OCI-LY1 (cell line): ENCODE measurements at regions not wholly inside any gene's neighbourhood (a gene's known extent, or its start where the extent isn't known, plus 50 kb on each side); places are given as distances from the start of the nearest gene placed in this dataset.

ENCODE experiments used
- H2AFZ ChIP-seq: fragments of 200-600 bp; sonication (generic), shearing (Covaris generic); 2 replicates; pipeline ENCODE4 v1.6.0; 2014; ENCODE audit warnings: antibody characterized with exemption, mild to moderate bottlenecking, low read length
- H3F3A ChIP-seq: fragments of 200-600 bp; sonication (generic), shearing (Covaris generic); 2 replicates; pipeline ENCODE4 v1.6.0; 2014; ENCODE audit warnings: mild to moderate bottlenecking, antibody characterized with exemption, low read length, moderate library complexity; ENCODE audit not compliant: insufficient read depth
- H3K27ac ChIP-seq: fragments of 200-600 bp; sonication (generic); 2 replicates; pipeline ENCODE4 v1.5.1; 2014; ENCODE audit warnings: low read length, mixed run types, mild to moderate bottlenecking, low read depth; ENCODE audit not compliant: poor library complexity, severe bottlenecking
- H3K27me3 ChIP-seq: fragments of 200-600 bp; sonication (generic); 2 replicates; pipeline ENCODE4 v1.6.0; 2014; ENCODE audit warnings: antibody characterized with exemption, mild to moderate bottlenecking, low read length, moderate library complexity; ENCODE audit not compliant: insufficient read depth
- H3K36me3 ChIP-seq: fragments of 200-600 bp; sonication (generic); 2 replicates; pipeline ENCODE4 v1.6.1; 2014; ENCODE audit warnings: mild to moderate bottlenecking, antibody characterized with exemption, low read length, moderate library complexity, mixed read lengths; ENCODE audit not compliant: insufficient read depth
- H3K4me1 ChIP-seq: fragments of 200-600 bp; sonication (generic); 2 replicates; pipeline ENCODE4 v1.5.1; 2014; ENCODE audit warnings: mild to moderate bottlenecking, low read length, moderate library complexity; ENCODE audit not compliant: insufficient read depth, severe bottlenecking
- H3K4me2 ChIP-seq: fragments of 200-600 bp; sonication (generic), shearing (Covaris generic); 2 replicates; pipeline ENCODE4 v1.6.1; 2014; ENCODE audit warnings: low read length
- H3K4me3 ChIP-seq: fragments of 200-600 bp; sonication (generic); 2 replicates; pipeline ENCODE4 v1.5.1; 2014; ENCODE audit warnings: low read length, low read depth, mild to moderate bottlenecking, mixed read lengths; ENCODE audit not compliant: poor library complexity, severe bottlenecking
- H3K79me2 ChIP-seq: fragments of 200-600 bp; shearing (Covaris generic); 2 replicates; pipeline ENCODE4 v1.6.1; 2016; ENCODE audit warnings: mixed run types, low read length, mixed read lengths; ENCODE audit not compliant: insufficient read depth
- H3K9ac ChIP-seq: fragments of 200-600 bp; sonication (generic), shearing (Covaris generic); 2 replicates; pipeline ENCODE4 v1.6.1; 2014; ENCODE audit warnings: mild to moderate bottlenecking, low read length, mixed read lengths
- H3K9me2 ChIP-seq: fragments of 200-600 bp; sonication (generic), shearing (Covaris generic); 2 replicates; pipeline ENCODE4 v1.6.1; 2014; ENCODE audit warnings: low read depth, mild to moderate bottlenecking, low read length, mixed read lengths
- H3K9me3 ChIP-seq: fragments of 200-600 bp; shearing (Covaris generic); 2 replicates; pipeline ENCODE4 v1.6.1; 2014; ENCODE audit warnings: low read length, mixed read lengths
- H4K20me1 ChIP-seq: fragments of 200-600 bp; sonication (generic), shearing (Covaris generic); 2 replicates; pipeline ENCODE4 v1.6.0; 2016; ENCODE audit warnings: mild to moderate bottlenecking, low read length; ENCODE audit not compliant: insufficient read depth
- EZH2 ChIP-seq: fragments of 200-600 bp; sonication (generic), shearing (Covaris generic); IDR thresholded peaks from 2 replicates; pipeline ENCODE4 v1.8.0; 2017; ENCODE audit warnings: borderline replicate concordance, mixed run types, mild to moderate bottlenecking, antibody characterized with exemption, low read length, moderate library complexity, mixed read lengths
- TF ChIP-seq, protein P1 (sequence below): fragments of 200-600 bp; sonication (generic), shearing (Covaris generic); IDR thresholded peaks from 2 replicates; pipeline ENCODE4 v1.5.1; 2017; ENCODE audit warnings: mild to moderate bottlenecking, antibody characterized with exemption, low read length, moderate library complexity, mixed read lengths

GRCh38 chr3:24639481-24640329, 145.1 kb upstream of the THRB start:
- TF ChIP-seq EZH2 = no peak
- TF ChIP-seq, protein P1, sequence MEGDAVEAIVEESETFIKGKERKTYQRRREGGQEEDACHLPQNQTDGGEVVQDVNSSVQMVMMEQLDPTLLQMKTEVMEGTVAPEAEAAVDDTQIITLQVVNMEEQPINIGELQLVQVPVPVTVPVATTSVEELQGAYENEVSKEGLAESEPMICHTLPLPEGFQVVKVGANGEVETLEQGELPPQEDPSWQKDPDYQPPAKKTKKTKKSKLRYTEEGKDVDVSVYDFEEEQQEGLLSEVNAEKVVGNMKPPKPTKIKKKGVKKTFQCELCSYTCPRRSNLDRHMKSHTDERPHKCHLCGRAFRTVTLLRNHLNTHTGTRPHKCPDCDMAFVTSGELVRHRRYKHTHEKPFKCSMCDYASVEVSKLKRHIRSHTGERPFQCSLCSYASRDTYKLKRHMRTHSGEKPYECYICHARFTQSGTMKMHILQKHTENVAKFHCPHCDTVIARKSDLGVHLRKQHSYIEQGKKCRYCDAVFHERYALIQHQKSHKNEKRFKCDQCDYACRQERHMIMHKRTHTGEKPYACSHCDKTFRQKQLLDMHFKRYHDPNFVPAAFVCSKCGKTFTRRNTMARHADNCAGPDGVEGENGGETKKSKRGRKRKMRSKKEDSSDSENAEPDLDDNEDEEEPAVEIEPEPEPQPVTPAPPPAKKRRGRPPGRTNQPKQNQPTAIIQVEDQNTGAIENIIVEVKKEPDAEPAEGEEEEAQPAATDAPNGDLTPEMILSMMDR = no peak
- Histone ChIP-seq H3K9me2 (no peaks in the 10 kb centered on the region), H3K36me3 (no peaks in the 10 kb centered on the region), H3K27me3 (no peaks in the 10 kb centered on the region), H3K9me3 (no peaks in the 10 kb centered on the region), H3K4me2 (no peak overlapping the region), H4K20me1 (no peaks in the 10 kb centered on the region), H3F3A (no peaks in the 10 kb centered on the region), H3K4me1 (no peaks in the 10 kb centered on the region), H3K79me2 (no peaks in the 10 kb centered on the region), H2AFZ (no peak overlapping the region), H3K27ac (no peak overlapping the region), H3K4me3 (no peak overlapping the region), H3K9ac (no peak overlapping the region)

DNA sequence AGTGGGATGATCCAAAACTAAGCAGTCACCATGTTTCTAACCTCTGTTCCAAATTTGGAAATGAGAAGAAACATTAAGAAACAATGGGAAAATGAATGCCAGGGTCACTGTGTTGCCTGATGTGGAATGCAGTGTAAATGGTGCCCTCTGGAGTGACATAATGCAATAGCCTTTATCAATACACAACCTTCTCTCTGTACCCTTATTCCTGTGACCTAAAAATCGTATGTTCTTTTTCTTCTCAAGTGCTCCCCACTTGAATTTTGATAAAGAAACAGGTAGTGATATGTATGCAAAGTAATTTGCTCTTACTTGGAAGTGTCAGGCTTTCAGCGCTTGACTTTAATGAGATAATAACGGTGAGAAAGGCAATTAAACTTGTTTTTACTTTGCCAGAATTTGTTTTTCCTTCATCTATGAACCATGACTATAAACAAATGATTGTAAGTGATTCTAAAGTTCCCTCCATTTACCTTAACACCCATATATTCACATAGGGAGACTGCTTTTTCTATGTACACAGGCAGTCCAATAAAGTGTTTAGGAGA, 145.8 kb upstream of the THRB start:
- TF ChIP-seq, protein P1 = peak; percentile 25; the same call in 1 of the 2 replicates
- no peak for TF ChIP-seq EZH2
- Histone ChIP-seq H3K36me3 (no peaks in the 10 kb centered on the region), H3K4me1 (no peaks in the 10 kb centered on the region), H3K27me3 (no peaks in the 10 kb centered on the region), H4K20me1 (no peaks in the 10 kb centered on the region), H3K79me2 (no peaks in the 10 kb centered on the region), H3K4me2 (no peak overlapping the region), H3K27ac (no peak overlapping the region), H3K9ac (no peak overlapping the region), H3K9me2 (no peaks in the 10 kb centered on the region), H3F3A (no peaks in the 10 kb centered on the region), H3K4me3 (no peak overlapping the region), H2AFZ (no peak overlapping the region), H3K9me3 (no peaks in the 10 kb centered on the region)

- no peak overlapping the region for H3K27ac ChIP-seq
- no peaks in the 10 kb centered on the region for H3K9me3 ChIP-seq
- no peak overlapping the region for H3K4me2 ChIP-seq
- TF ChIP-seq, protein P1 = no peak
- TF ChIP-seq EZH2 = no peak
- H4K20me1 ChIP-seq = no peaks in the 10 kb centered on the region
- H3K36me3 ChIP-seq = no peaks in the 10 kb centered on the region
- no peak overlapping the region for H2AFZ ChIP-seq
- H3K9me2 ChIP-seq = no peaks in the 10 kb centered on the region
- no peaks in the 10 kb centered on the region for H3K79me2 ChIP-seq
- no peaks in the 10 kb centered on the region for H3F3A ChIP-seq
- no peak overlapping the region for H3K4me3 ChIP-seq
- no peaks in the 10 kb centered on the region for H3K27me3 ChIP-seq
- no peak overlapping the region for H3K9ac ChIP-seq
- H3K4me1 ChIP-seq = no peaks in the 10 kb centered on the region
Observed at GRCh38 chr3:24641628-24642027, 147.0 kb upstream of the THRB start.
